ENCODE measurements at regions not wholly inside any gene's neighbourhood (a gene's known extent, or its start where the extent isn't known, plus 50 kb on each side); places are given as distances from the start of the nearest gene placed in this dataset.

GRCh38 chr7:35576031-35576573, 118.8 kb downstream of the HERPUD2 start:
- TF ChIP-seq CTCF (conservative IDR thresholded peaks at IDR 0.05; ENCODE audit: low read depth, low read length) (no peak), EZH2 (IDR thresholded peaks at IDR 0.05; ENCODE audit: borderline replicate concordance, low read depth, low read length, poor library complexity, severe bottlenecking) (no peak)
